Neural cell (in vitro differentiated cells): ENCODE measurements at regions not wholly inside any gene's neighbourhood (a gene's known extent, or its start where the extent isn't known, plus 50 kb on each side); places are given as distances from the start of the nearest gene placed in this dataset.
A peak's percentile ranks its signal among the peaks of the same experiment; 100 is the strongest.

Experiments used
- H2AFZ ChIP-seq: fragments of 200-600, 300-800 bp; sonication (generic), shearing (Covaris generic); 2 replicates; pipeline ENCODE4 v1.6.0; 2014; ENCODE audit warnings: low read depth, mild to moderate bottlenecking, antibody characterized with exemption, low read length, moderate library complexity
- H3F3A ChIP-seq: fragments of 200-600 bp; shearing (Covaris generic); 2 replicates; pipeline ENCODE4 v1.6.1; 2016; ENCODE audit warnings: mild to moderate bottlenecking, moderate library complexity, mixed read lengths, antibody characterized with exemption, low read length; ENCODE audit not compliant: insufficient read depth, poor library complexity, severe bottlenecking
- H3K27ac ChIP-seq: fragments of 200-600, 300-800 bp; sonication (generic), shearing (Covaris generic); 2 replicates; pipeline ENCODE4 v1.5.1; 2014; ENCODE audit warnings: mild to moderate bottlenecking, low read length, moderate library complexity
- H3K27me3 ChIP-seq: fragments of 300-800, 200-600 bp; sonication (generic), shearing (Covaris generic); 2 replicates; pipeline ENCODE4 v1.6.0; 2014; ENCODE audit warnings: mild to moderate bottlenecking, low read depth, low read length, moderate library complexity; ENCODE audit not compliant: insufficient read depth
- H3K36me3 ChIP-seq: fragments of 300-800, 200-600 bp; sonication (generic), shearing (Covaris generic); 2 replicates; pipeline ENCODE4 v1.5.1; 2014; ENCODE audit warnings: mild to moderate bottlenecking, antibody characterized with exemption, low read length, moderate library complexity; ENCODE audit not compliant: insufficient read depth
- H3K4me2 ChIP-seq: fragments of 300-800, 200-600 bp; sonication (generic), shearing (Covaris generic); 2 replicates; pipeline ENCODE4 v1.6.0; 2014; ENCODE audit warnings: mild to moderate bottlenecking, low read length
- H3K4me3 ChIP-seq: fragments of 300-800, 200-600 bp; sonication (generic), shearing (Covaris generic); 2 replicates; pipeline ENCODE4 v1.5.1; 2014; ENCODE audit warnings: mild to moderate bottlenecking, low read length, moderate library complexity
- H3K79me2 ChIP-seq: fragments of 200-600 bp; shearing (Covaris generic); replicated peaks from 2 replicates; pipeline ENCODE4 v1.6.0; 2014; ENCODE audit warnings: mild to moderate bottlenecking, low read length, moderate library complexity; ENCODE audit not compliant: insufficient read depth
- H3K9ac ChIP-seq: fragments of 300-800, 200-600 bp; sonication (generic), shearing (Covaris generic); 2 replicates; pipeline ENCODE4 v1.6.1; 2016; ENCODE audit warnings: mild to moderate bottlenecking, low read length, mixed read lengths
- H3K9me2 ChIP-seq: fragments of 200-600 bp; shearing (Covaris generic); 2 replicates; pipeline ENCODE4 v1.6.1; 2016; ENCODE audit warnings: mild to moderate bottlenecking, low read length, mixed read lengths; ENCODE audit not compliant: insufficient read depth
- H3K9me3 ChIP-seq: fragments of 200-600, 300-800 bp; sonication (generic), shearing (Covaris generic); 2 replicates; pipeline ENCODE4 v1.6.1; 2016; ENCODE audit warnings: mild to moderate bottlenecking, mixed run types, low read length, moderate library complexity, mixed read lengths
- H4K20me1 ChIP-seq: fragments of 200-600 bp; shearing (Covaris generic); 2 replicates; pipeline ENCODE4 v1.6.1; 2016; ENCODE audit warnings: mild to moderate bottlenecking, mixed run types; ENCODE audit not compliant: insufficient read depth
- CTCF ChIP-seq: fragments of 450-650 bp; IDR thresholded peaks from 2 replicates; pipeline ENCODE4 v1.5.1; 2014; ENCODE audit warnings: antibody characterized with exemption, mild to moderate bottlenecking, moderate library complexity; ENCODE audit not compliant: poor library complexity, severe bottlenecking
- EP300 ChIP-seq: fragments of 450-650 bp; conservative IDR thresholded peaks from 2 replicates; pipeline ENCODE4 v1.6.1; 2014; ENCODE audit warnings: antibody characterized with exemption, mild to moderate bottlenecking, moderate library complexity; ENCODE audit not compliant: poor library complexity, severe bottlenecking
- EZH2 ChIP-seq: fragments of 200-600, 300-800 bp; shearing (Covaris generic), sonication (generic); IDR thresholded peaks from 2 replicates; pipeline ENCODE4 v1.6.1; 2014; ENCODE audit warnings: antibody characterized with exemption, low read length, borderline replicate concordance, mild to moderate bottlenecking; ENCODE audit not compliant: insufficient read depth, poor library complexity, severe bottlenecking
- MXI1 ChIP-seq: fragments of 450-650 bp; conservative IDR thresholded peaks from 2 replicates; pipeline ENCODE4 v1.6.1; 2014; ENCODE audit warnings: antibody characterized with exemption, mild to moderate bottlenecking; ENCODE audit not compliant: poor library complexity, severe bottlenecking
- POLR2AphosphoS5 ChIP-seq: IDR thresholded peaks from 2 replicates; pipeline ENCODE4 v1.6.1; 2012
- RAD21 ChIP-seq: fragments of 450-650 bp; conservative IDR thresholded peaks from 2 replicates; pipeline ENCODE4 v1.6.1; 2014; ENCODE audit warnings: antibody characterized with exemption, mild to moderate bottlenecking, moderate library complexity
- REST ChIP-seq: IDR thresholded peaks from 2 replicates; pipeline ENCODE4 v1.6.1; 2012; ENCODE audit warnings: borderline replicate concordance
- SMC3 ChIP-seq: fragments of 450-650 bp; conservative IDR thresholded peaks from 2 replicates; pipeline ENCODE4 v1.6.1; 2014; ENCODE audit warnings: antibody characterized with exemption, mild to moderate bottlenecking, moderate library complexity; ENCODE audit not compliant: poor library complexity
- TAF1 ChIP-seq: IDR thresholded peaks from 2 replicates; pipeline ENCODE4 v1.6.1; 2012; ENCODE audit warnings: low read depth

- Histone ChIP-seq H3K9me2 (no peaks in the 10 kb centered on the region), H3K4me2 (no peak overlapping the region), H3K27me3 (no peaks in the 10 kb centered on the region), H3K9ac (no peak overlapping the region), H3K27ac (no peak overlapping the region), H3K36me3 (no peaks in the 10 kb centered on the region), H3K9me3 (no peaks in the 10 kb centered on the region), H4K20me1 (no peaks in the 10 kb centered on the region), H3F3A (no peaks in the 10 kb centered on the region), H3K79me2 (no peaks in the 10 kb centered on the region), H3K4me3 (no peak overlapping the region), H2AFZ (no peak overlapping the region)
- TF ChIP-seq EZH2 (no peak), MXI1 (no peak), CTCF (no peak), TAF1 (no peak), EP300 (peak; percentile 15)
These were observed 169.0 kb downstream of the CHRM3 start for GRCh38 chr1:239555350-239555749.

GRCh38 chr1:239558559-239558958 is 172.2 kb downstream of the CHRM3 start:
- Histone ChIP-seq H3K27ac (no peak overlapping the region), H3K27me3 (no peaks in the 10 kb centered on the region), H3K36me3 (no peaks in the 10 kb centered on the region), H3F3A (no peaks in the 10 kb centered on the region), H2AFZ (no peak overlapping the region), H4K20me1 (no peaks in the 10 kb centered on the region), H3K4me3 (no peak overlapping the region), H3K9ac (no peak overlapping the region), H3K9me3 (no peaks in the 10 kb centered on the region), H3K9me2 (no peaks in the 10 kb centered on the region), H3K79me2 (no peaks in the 10 kb centered on the region), H3K4me2 (no peak overlapping the region)
- TF ChIP-seq CTCF, result no peak
- TF ChIP-seq RAD21, result no peak
- no peak for TF ChIP-seq SMC3
- TF ChIP-seq POLR2AphosphoS5, result no peak
- TF ChIP-seq REST, result no peak
- no peak for TF ChIP-seq EP300
- TF ChIP-seq TAF1, result no peak
- TF ChIP-seq EZH2, result no peak
- TF ChIP-seq MXI1, result no peak
